ENCODE measurements at regions not wholly inside any gene's neighbourhood (a gene's known extent, or its start where the extent isn't known, plus 50 kb on each side); places are given as distances from the start of the nearest gene placed in this dataset.

GRCh38 chr7:41769162-41769561, 66.3 kb upstream of the INHBA start:
- TF ChIP-seq, protein P1, sequence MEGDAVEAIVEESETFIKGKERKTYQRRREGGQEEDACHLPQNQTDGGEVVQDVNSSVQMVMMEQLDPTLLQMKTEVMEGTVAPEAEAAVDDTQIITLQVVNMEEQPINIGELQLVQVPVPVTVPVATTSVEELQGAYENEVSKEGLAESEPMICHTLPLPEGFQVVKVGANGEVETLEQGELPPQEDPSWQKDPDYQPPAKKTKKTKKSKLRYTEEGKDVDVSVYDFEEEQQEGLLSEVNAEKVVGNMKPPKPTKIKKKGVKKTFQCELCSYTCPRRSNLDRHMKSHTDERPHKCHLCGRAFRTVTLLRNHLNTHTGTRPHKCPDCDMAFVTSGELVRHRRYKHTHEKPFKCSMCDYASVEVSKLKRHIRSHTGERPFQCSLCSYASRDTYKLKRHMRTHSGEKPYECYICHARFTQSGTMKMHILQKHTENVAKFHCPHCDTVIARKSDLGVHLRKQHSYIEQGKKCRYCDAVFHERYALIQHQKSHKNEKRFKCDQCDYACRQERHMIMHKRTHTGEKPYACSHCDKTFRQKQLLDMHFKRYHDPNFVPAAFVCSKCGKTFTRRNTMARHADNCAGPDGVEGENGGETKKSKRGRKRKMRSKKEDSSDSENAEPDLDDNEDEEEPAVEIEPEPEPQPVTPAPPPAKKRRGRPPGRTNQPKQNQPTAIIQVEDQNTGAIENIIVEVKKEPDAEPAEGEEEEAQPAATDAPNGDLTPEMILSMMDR (IDR thresholded peaks at IDR 0.05), result no peak
- TF ChIP-seq POLR2A (IDR thresholded peaks at IDR 0.05), result no peak
- DNase-seq, result no peak
- H3K27me3 ChIP-seq, result no peaks in the 10 kb centered on the region
- intact Hi-C loops (cut with DNase I; ENCODE audit: low total_unique reads), result no loop called here
- H3K9me3 ChIP-seq, result no peaks in the 10 kb centered on the region
- H3K4me1 ChIP-seq, result no peaks in the 10 kb centered on the region
- no peak overlapping the region for H3K4me3 ChIP-seq
- no peaks in the 10 kb centered on the region for H3K36me3 ChIP-seq (ENCODE audit: low read depth, missing control alignments)
- H3K27ac ChIP-seq, result no peak overlapping the region
- 91 to 95% methylated on average over 4 of the region's 4 CpGs for WGBS, 2 donors

GRCh38 chr7:41763626-41764025, 60.7 kb upstream of the INHBA start:
- Histone ChIP-seq H3K4me1 (no peaks in the 10 kb centered on the region), H3K4me3 (no peak overlapping the region), H3K27ac (no peak overlapping the region), H3K9me3 (no peaks in the 10 kb centered on the region), H3K36me3 (ENCODE audit: low read depth, missing control alignments) (no peaks in the 10 kb centered on the region), H3K27me3 (no peaks in the 10 kb centered on the region)
- intact Hi-C loops (cut with DNase I; ENCODE audit: low total_unique reads), result no loop called here
- no peak for DNase-seq
- TF ChIP-seq, protein P1 (IDR thresholded peaks at IDR 0.05), result no peak
- no peak for TF ChIP-seq POLR2A (IDR thresholded peaks at IDR 0.05)
- WGBS, 2 donors, result 87 to 92% methylated on average over 4 of the region's 4 CpGs

DNA sequence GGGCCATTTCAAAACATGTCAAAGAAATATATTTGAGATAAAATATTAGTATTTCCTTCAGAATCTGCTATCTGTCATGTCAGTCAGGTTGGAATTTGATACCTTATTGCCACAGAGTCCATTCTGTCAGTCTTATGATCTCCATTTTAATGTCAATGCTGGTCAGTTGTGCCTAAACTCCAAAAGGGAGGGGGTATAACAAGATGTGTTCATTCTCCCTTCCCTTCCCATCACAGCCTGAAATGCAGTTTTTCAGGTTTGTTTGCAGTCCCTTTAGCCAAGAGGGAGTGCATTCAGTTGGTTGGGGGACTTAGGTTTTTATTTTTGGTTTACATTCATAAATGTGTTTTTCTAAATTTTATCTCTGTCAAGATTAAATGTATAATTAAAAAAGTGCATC, 59.8 kb upstream of the INHBA start:
- H3K4me1 ChIP-seq, result no peaks in the 10 kb centered on the region
- TF ChIP-seq POLR2A (IDR thresholded peaks at IDR 0.05), result no peak
- TF ChIP-seq, protein P1 (IDR thresholded peaks at IDR 0.05), result no peak
- no peaks in the 10 kb centered on the region for H3K27me3 ChIP-seq
- no peaks in the 10 kb centered on the region for H3K36me3 ChIP-seq (ENCODE audit: low read depth, missing control alignments)
- DNase-seq, result no peak
- no peaks in the 10 kb centered on the region for H3K9me3 ChIP-seq
- no peak overlapping the region for H3K4me3 ChIP-seq
- intact Hi-C loops (cut with DNase I; ENCODE audit: low total_unique reads), result no loop called here
- H3K27ac ChIP-seq, result no peak overlapping the region

GRCh38 chr7:41760293-41760692, 57.4 kb upstream of the INHBA start:
- Histone ChIP-seq H3K9me3 (no peaks in the 10 kb centered on the region), H3K4me3 (no peak overlapping the region), H3K27me3 (no peaks in the 10 kb centered on the region), H3K4me1 (no peaks in the 10 kb centered on the region), H3K36me3 (ENCODE audit: low read depth, missing control alignments) (no peaks in the 10 kb centered on the region), H3K27ac (no peak overlapping the region)
- TF ChIP-seq POLR2A (IDR thresholded peaks at IDR 0.05), result no peak
- TF ChIP-seq, protein P1 (IDR thresholded peaks at IDR 0.05), result no peak
- WGBS, 2 donors, result 95 to 100% methylated on average over 1 of the region's 1 CpG
- DNase-seq, result no peak
- intact Hi-C loops (cut with DNase I; ENCODE audit: low total_unique reads), result no loop called here

- no peak overlapping the region for H3K27ac ChIP-seq
- TF ChIP-seq, protein P1 (IDR thresholded peaks at IDR 0.05), result no peak
- TF ChIP-seq POLR2A (IDR thresholded peaks at IDR 0.05), result no peak
- H3K9me3 ChIP-seq, result no peaks in the 10 kb centered on the region
- intact Hi-C loops (cut with DNase I; ENCODE audit: low total_unique reads), result no loop called here
- no peaks in the 10 kb centered on the region for H3K27me3 ChIP-seq
- H3K36me3 ChIP-seq (ENCODE audit: low read depth, missing control alignments), result no peaks in the 10 kb centered on the region
- 65 to 70% methylated on average over 3 of the region's 3 CpGs for WGBS, 2 donors
- H3K4me1 ChIP-seq, result no peaks in the 10 kb centered on the region
- DNase-seq, result no peak
- no peak overlapping the region for H3K4me3 ChIP-seq
These were observed 55.4 kb upstream of the INHBA start for GRCh38 chr7:41758321-41758720.
